Keratinocyte (primary cell): ENCODE measurements at regions not wholly inside any gene's neighbourhood (a gene's known extent, or its start where the extent isn't known, plus 50 kb on each side); places are given as distances from the start of the nearest gene placed in this dataset.

Experiments
- DNase-seq: peaks from one replicate; pipeline ENCODE4 v3.0.0-alpha.2; 2011; ENCODE audit warnings: low read depth, missing footprints, low spot score
- FAIRE-seq: peaks from 2 replicates; lab custom pipeline; 2011; peaks lifted over from hg19 to GRCh38; lab: Jason Lieb, UNC
- H2AFZ ChIP-seq: 2 replicates; pipeline ENCODE4 v1.6.0; 2012; ENCODE audit warnings: low read length, control low read depth, inconsistent platforms; ENCODE audit not compliant: control insufficient read depth
- H3K27ac ChIP-seq: 2 replicates; pipeline ENCODE4 v1.5.1; 2011; ENCODE audit warnings: low read length; ENCODE audit not compliant: control insufficient read depth, insufficient read depth
- H3K27me3 ChIP-seq: 3 replicates; pipeline ENCODE4 v1.6.0; 2011; ENCODE audit warnings: low read length; ENCODE audit not compliant: control insufficient read depth, insufficient read depth; ENCODE audit errors: extremely low read depth
- H3K36me3 ChIP-seq, 2 experiments: 2 replicates in 1 of 2; 3 replicates in 1 of 2; pipeline ENCODE4 v1.5.1; 2011; ENCODE audit warnings: low read length in 2 of 2, mild to moderate bottlenecking in 1 of 2; ENCODE audit not compliant: control insufficient read depth in 2 of 2, insufficient read depth in 2 of 2; ENCODE audit errors: extremely low read depth in 1 of 2
- H3K4me1 ChIP-seq: 3 replicates; pipeline ENCODE4 v1.5.1; 2011; ENCODE audit warnings: low read length; ENCODE audit not compliant: control insufficient read depth, insufficient read depth; ENCODE audit errors: extremely low read depth
- H3K4me2 ChIP-seq: 3 replicates; pipeline ENCODE4 v1.6.0; 2011; ENCODE audit warnings: low read depth, low read length; ENCODE audit not compliant: control insufficient read depth, insufficient read depth; ENCODE audit errors: extremely low read depth
- H3K4me3 ChIP-seq, 3 experiments: fragments of 200-600 bp in 1 of 3; sonication (generic) in 1 of 3; 2 replicates in 2 of 3; 3 replicates in 1 of 3; pipeline ENCODE4 v1.5.1; 2011 to 2016; ENCODE audit warnings: low read length in 3 of 3, mild to moderate bottlenecking in 3 of 3, control low read depth in 2 of 3, inconsistent platforms in 1 of 3, low read depth in 1 of 3, mixed read lengths in 1 of 3, mixed run types in 1 of 3, moderate library complexity in 1 of 3; ENCODE audit not compliant: control insufficient read depth in 2 of 3, insufficient read depth in 2 of 3; ENCODE audit errors: extremely low read depth in 1 of 3
- H3K79me2 ChIP-seq: 2 replicates; pipeline ENCODE4 v1.6.0; 2012; ENCODE audit warnings: low read length; ENCODE audit not compliant: control insufficient read depth, insufficient read depth
- H3K9ac ChIP-seq: 3 replicates; pipeline ENCODE4 v1.6.0; 2011; ENCODE audit warnings: low read length; ENCODE audit not compliant: control insufficient read depth, insufficient read depth; ENCODE audit errors: extremely low read depth
- H3K9me1 ChIP-seq: 3 replicates; pipeline ENCODE4 v1.6.0; 2011; ENCODE audit warnings: low read length; ENCODE audit not compliant: control insufficient read depth, insufficient read depth; ENCODE audit errors: extremely low read depth
- H3K9me3 ChIP-seq: 2 replicates; pipeline ENCODE4 v1.5.1; 2012; ENCODE audit warnings: low read depth, low read length; ENCODE audit not compliant: control insufficient read depth
- H4K20me1 ChIP-seq: 3 replicates; pipeline ENCODE4 v1.6.0; 2011; ENCODE audit warnings: low read length; ENCODE audit not compliant: control insufficient read depth, insufficient read depth; ENCODE audit errors: extremely low read depth
- CTCF ChIP-seq, 3 experiments: IDR thresholded peaks in 1 of 3; conservative IDR thresholded peaks in 1 of 3; optimal IDR thresholded peaks in 1 of 3; 2 replicates in 2 of 3; 3 replicates in 1 of 3; pipeline versions ENCODE3 to v1.5.1; 2011; ENCODE audit warnings: low read length in 3 of 3, mild to moderate bottlenecking in 3 of 3, moderate library complexity in 2 of 3, control low read depth in 1 of 3, inconsistent platforms in 1 of 3; ENCODE audit not compliant: insufficient read depth in 2 of 3; ENCODE audit errors: extremely low read depth in 1 of 3
- EZH2 ChIP-seq: IDR thresholded peaks from one replicate; pipeline ENCODE4 v1.6.1; 2012; ENCODE audit warnings: inconsistent platforms, mild to moderate bottlenecking, low read length, moderate library complexity
- dilution Hi-C: fragments of 300-500 bp; cut with MboI; formaldehyde crosslinking; loops from one replicate; pipeline ENCODE4 v1.7.0; 2020; ENCODE audit warnings: low sequenced_read_pairs; ENCODE audit not compliant: extremely low pct_ligation_motif_present

GRCh38 chr7:68235937-68236336, 1239.3 kb downstream of the TYW1 start:
- no peaks in the 10 kb centered on the region for H3K9me3 ChIP-seq
- FAIRE-seq (no peak), DNase-seq (no peak)
- no peaks in the 10 kb centered on the region for H4K20me1 ChIP-seq
- no peaks in the 10 kb centered on the region for H3K79me2 ChIP-seq
- H3K9me1 ChIP-seq: no peaks in the 10 kb centered on the region
- H3K4me2 ChIP-seq: no peak overlapping the region
- no peak overlapping the region for H3K27ac ChIP-seq
- H3K9ac ChIP-seq: no peak overlapping the region
- H2AFZ ChIP-seq: no peak overlapping the region
- TF ChIP-seq CTCF (optimal IDR thresholded peaks at IDR 0.05 in 1 of 3, IDR thresholded peaks at IDR 0.05 in 1 of 3, conservative IDR thresholded peaks at IDR 0.05 in 1 of 3; ENCODE audit: extremely low read depth in 1 of 3, insufficient read depth in 2 of 3, low read length in 3 of 3) (no peak), EZH2 (no peak)
- no peaks in the 10 kb centered on the region for H3K27me3 ChIP-seq
- no peak overlapping the region for H3K4me3 ChIP-seq
- H3K36me3 ChIP-seq: no peaks in the 10 kb centered on the region
- H3K4me1 ChIP-seq: no peaks in the 10 kb centered on the region
- dilution Hi-C loops: no loop called here

GRCh38 chr7:68238204-68238805, 1241.7 kb downstream of the TYW1 start:
- no peaks in the 10 kb centered on the region for H3K36me3 ChIP-seq
- dilution Hi-C loops: no loop called here

More at GRCh38 chr7:68238204-68238805, 1241.7 kb downstream of the TYW1 start:
- H3K4me3 ChIP-seq: no peak overlapping the region
- no peaks in the 10 kb centered on the region for H3K4me1 ChIP-seq
- H3K9me1 ChIP-seq: no peaks in the 10 kb centered on the region
- no peaks in the 10 kb centered on the region for H3K9me3 ChIP-seq
- H4K20me1 ChIP-seq: no peaks in the 10 kb centered on the region
- H3K27me3 ChIP-seq: no peaks in the 10 kb centered on the region
- no peak overlapping the region for H3K27ac ChIP-seq
- no peak overlapping the region for H3K9ac ChIP-seq
- DNase-seq: no peak
- TF ChIP-seq CTCF (optimal IDR thresholded peaks at IDR 0.05 in 1 of 3, IDR thresholded peaks at IDR 0.05 in 1 of 3, conservative IDR thresholded peaks at IDR 0.05 in 1 of 3; ENCODE audit: extremely low read depth in 1 of 3, insufficient read depth in 2 of 3, low read length in 3 of 3) (no peak), EZH2 (no peak)
- H2AFZ ChIP-seq: no peak overlapping the region
- no peak for FAIRE-seq
- no peak overlapping the region for H3K4me2 ChIP-seq
- H3K79me2 ChIP-seq: no peaks in the 10 kb centered on the region
